DOHH2 (cell line): ENCODE measurements at regions not wholly inside any gene's neighbourhood (a gene's known extent, or its start where the extent isn't known, plus 50 kb on each side); places are given as distances from the start of the nearest gene placed in this dataset.

Source experiments
- H3F3A ChIP-seq: fragments of 200-600 bp; sonication (generic), shearing (Covaris generic); 2 replicates; pipeline ENCODE4 v1.6.0; 2016; ENCODE audit warnings: antibody characterized with exemption, mild to moderate bottlenecking; ENCODE audit not compliant: control insufficient read depth, insufficient read depth
- H3K27ac ChIP-seq: fragments of 200-600 bp; sonication (generic); 2 replicates; pipeline ENCODE4 v1.5.1; 2014; ENCODE audit warnings: low read depth, mild to moderate bottlenecking, low read length, moderate library complexity
- H3K27me3 ChIP-seq: fragments of 200-600 bp; sonication (generic); 2 replicates; pipeline ENCODE4 v1.6.1; 2014; ENCODE audit warnings: mild to moderate bottlenecking, low read length, mixed read lengths; ENCODE audit not compliant: control insufficient read depth
- H3K36me3 ChIP-seq: fragments of 200-600 bp; sonication (generic); 2 replicates; pipeline ENCODE4 v1.6.1; 2014; ENCODE audit warnings: mild to moderate bottlenecking, low read length, moderate library complexity, mixed read lengths; ENCODE audit not compliant: control insufficient read depth
- H3K4me1 ChIP-seq: fragments of 200-600 bp; sonication (generic); 2 replicates; pipeline ENCODE4 v1.6.1; 2014; ENCODE audit warnings: mild to moderate bottlenecking, low read length, mixed read lengths; ENCODE audit not compliant: control insufficient read depth
- H3K4me2 ChIP-seq: fragments of 200-600 bp; sonication (generic); 2 replicates; pipeline ENCODE4 v1.6.0; 2014; ENCODE audit warnings: mild to moderate bottlenecking, low read length, moderate library complexity
- H3K4me3 ChIP-seq: fragments of 200-600 bp; sonication (generic); 2 replicates; pipeline ENCODE4 v1.5.1; 2014; ENCODE audit warnings: mild to moderate bottlenecking, low read length, mixed read lengths
- H3K79me2 ChIP-seq: fragments of 200-600 bp; sonication (generic); 2 replicates; pipeline ENCODE4 v1.6.1; 2014; ENCODE audit warnings: mild to moderate bottlenecking, low read length, mixed read lengths; ENCODE audit not compliant: control insufficient read depth
- H3K9me2 ChIP-seq: fragments of 200-600 bp; sonication (generic); replicated peaks from 2 replicates; pipeline ENCODE4 v1.6.1; 2014; ENCODE audit warnings: mild to moderate bottlenecking, low read length, mixed read lengths; ENCODE audit not compliant: control insufficient read depth
- H3K9me3 ChIP-seq: fragments of 200-600 bp; sonication (generic); 2 replicates; pipeline ENCODE4 v1.6.1; 2014; ENCODE audit warnings: antibody characterized with exemption, low read length, mixed read lengths; ENCODE audit not compliant: control insufficient read depth, insufficient read depth
- H4K20me1 ChIP-seq: fragments of 200-600 bp; sonication (generic); 2 replicates; pipeline ENCODE4 v1.6.0; 2014; ENCODE audit warnings: low read depth, mild to moderate bottlenecking, antibody characterized with exemption, low read length, moderate library complexity; ENCODE audit not compliant: control insufficient read depth, insufficient read depth
- EZH2phosphoT487 ChIP-seq: fragments of 200-600 bp; sonication (generic); IDR thresholded peaks from 2 replicates; pipeline ENCODE4 v1.6.1; 2017; ENCODE audit warnings: borderline replicate concordance, mild to moderate bottlenecking, antibody characterized with exemption, low read length, moderate library complexity, mixed read lengths
- TF ChIP-seq, protein P1 (sequence below): fragments of 200-600 bp; sonication (generic); IDR thresholded peaks from one replicate; pipeline ENCODE4 v1.5.1; 2014; ENCODE audit warnings: antibody characterized with exemption, mild to moderate bottlenecking, low read depth, low read length; ENCODE audit not compliant: poor library complexity, severe bottlenecking

DNA sequence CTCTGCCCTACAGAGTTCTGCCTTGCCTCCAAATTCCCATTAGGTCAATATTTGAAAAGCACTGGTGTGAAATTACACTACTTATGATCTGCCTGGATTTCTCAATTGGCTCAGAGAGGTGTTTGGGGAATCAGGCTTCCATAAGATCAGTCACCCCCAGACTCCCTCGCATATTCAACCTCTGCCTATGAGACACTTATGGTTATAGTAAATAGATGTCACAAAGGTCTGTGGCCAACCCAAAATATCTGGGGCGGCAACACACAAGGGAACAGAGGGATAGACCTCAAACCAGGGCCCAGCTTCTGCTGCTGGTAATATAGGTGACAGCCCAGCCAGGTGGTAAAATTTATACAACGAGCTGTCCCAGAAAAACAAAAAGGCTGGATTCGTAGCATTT, 376.7 kb upstream of the ZMIZ1 start:
- Histone ChIP-seq H3K4me2 (no peak overlapping the region), H3K36me3 (no peaks in the 10 kb centered on the region), H3K79me2 (no peaks in the 10 kb centered on the region), H3K9me3 (no peaks in the 10 kb centered on the region), H3K4me1 (no peaks in the 10 kb centered on the region), H3K27me3 (no peaks in the 10 kb centered on the region), H4K20me1 (no peaks in the 10 kb centered on the region), H3K9me2 (no peaks in the 10 kb centered on the region), H3F3A (no peaks in the 10 kb centered on the region), H3K4me3 (no peak overlapping the region), H3K27ac (no peak overlapping the region)
- TF ChIP-seq EZH2phosphoT487: no peak
- TF ChIP-seq, protein P1, sequence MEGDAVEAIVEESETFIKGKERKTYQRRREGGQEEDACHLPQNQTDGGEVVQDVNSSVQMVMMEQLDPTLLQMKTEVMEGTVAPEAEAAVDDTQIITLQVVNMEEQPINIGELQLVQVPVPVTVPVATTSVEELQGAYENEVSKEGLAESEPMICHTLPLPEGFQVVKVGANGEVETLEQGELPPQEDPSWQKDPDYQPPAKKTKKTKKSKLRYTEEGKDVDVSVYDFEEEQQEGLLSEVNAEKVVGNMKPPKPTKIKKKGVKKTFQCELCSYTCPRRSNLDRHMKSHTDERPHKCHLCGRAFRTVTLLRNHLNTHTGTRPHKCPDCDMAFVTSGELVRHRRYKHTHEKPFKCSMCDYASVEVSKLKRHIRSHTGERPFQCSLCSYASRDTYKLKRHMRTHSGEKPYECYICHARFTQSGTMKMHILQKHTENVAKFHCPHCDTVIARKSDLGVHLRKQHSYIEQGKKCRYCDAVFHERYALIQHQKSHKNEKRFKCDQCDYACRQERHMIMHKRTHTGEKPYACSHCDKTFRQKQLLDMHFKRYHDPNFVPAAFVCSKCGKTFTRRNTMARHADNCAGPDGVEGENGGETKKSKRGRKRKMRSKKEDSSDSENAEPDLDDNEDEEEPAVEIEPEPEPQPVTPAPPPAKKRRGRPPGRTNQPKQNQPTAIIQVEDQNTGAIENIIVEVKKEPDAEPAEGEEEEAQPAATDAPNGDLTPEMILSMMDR: no peak

DNA sequence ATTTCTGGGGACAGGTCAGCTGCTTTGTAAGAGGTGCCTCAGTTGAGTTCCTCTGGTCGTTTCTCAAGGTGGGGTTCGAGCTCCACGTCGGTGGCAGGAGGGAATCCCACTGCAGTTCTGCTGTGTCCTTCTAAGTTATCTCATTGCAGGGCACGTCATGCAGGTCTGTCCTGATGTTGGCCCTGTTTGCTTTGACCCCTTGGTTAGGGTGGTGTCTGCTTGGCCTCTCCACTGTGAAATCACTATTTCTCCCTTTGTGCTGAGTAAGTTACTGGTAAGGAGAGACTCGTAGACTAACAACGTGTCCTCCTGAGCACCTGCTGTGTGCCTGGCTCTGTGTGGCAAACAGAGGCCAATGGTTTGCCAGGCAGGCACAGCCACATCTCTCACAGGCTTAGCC, 372.9 kb upstream of the ZMIZ1 start:
- Histone ChIP-seq H3K79me2 (no peaks in the 10 kb centered on the region), H3K4me2 (no peak overlapping the region), H3K4me3 (no peak overlapping the region), H3K27me3 (peaks cover 4% of the 10 kb centered on the region; the same call in 1 of the 2 replicates), H3K9me3 (no peaks in the 10 kb centered on the region), H3K27ac (no peak overlapping the region), H3F3A (no peaks in the 10 kb centered on the region), H3K9me2 (no peaks in the 10 kb centered on the region), H3K36me3 (no peaks in the 10 kb centered on the region), H4K20me1 (no peaks in the 10 kb centered on the region), H3K4me1 (no peaks in the 10 kb centered on the region)
- TF ChIP-seq, protein P1: no peak
- no peak for TF ChIP-seq EZH2phosphoT487

DNA sequence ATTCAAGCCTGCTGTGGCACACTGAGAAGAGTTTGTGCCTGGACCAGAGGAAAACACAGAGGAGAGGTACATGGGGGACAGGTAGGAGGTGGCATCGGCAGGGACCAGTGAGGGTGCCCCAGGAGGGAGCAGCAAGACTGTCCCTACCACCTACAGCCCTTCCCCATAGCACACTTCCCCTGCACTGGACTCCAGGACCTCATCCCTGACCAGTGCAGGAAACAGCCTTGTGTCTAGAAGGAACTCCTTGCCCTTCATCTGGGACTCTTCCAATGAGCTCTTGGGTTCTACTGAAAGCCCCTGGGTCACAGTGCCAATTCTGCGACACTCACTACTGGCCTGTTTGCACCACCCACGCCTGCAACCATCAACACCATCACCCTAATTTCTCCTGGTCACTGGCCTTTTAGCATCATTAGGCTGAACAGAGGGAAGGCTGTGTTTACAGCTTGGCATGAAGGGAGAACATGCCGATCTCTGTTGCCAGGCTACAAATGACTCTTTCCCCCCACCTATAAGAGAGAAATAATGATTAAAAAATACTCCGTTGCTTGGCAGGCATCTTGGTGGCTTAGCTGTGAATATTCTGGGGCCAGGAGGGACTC, 371.9 kb upstream of the ZMIZ1 start:
- H3K27ac ChIP-seq: no peak overlapping the region
- H3K9me3 ChIP-seq: no peaks in the 10 kb centered on the region
- H3F3A ChIP-seq: no peaks in the 10 kb centered on the region
- no peak overlapping the region for H3K4me2 ChIP-seq
- TF ChIP-seq EZH2phosphoT487: no peak
- TF ChIP-seq, protein P1: no peak
- no peaks in the 10 kb centered on the region for H3K9me2 ChIP-seq
- no peak overlapping the region for H3K4me3 ChIP-seq
- H3K36me3 ChIP-seq: no peaks in the 10 kb centered on the region
- peaks cover 12% of the 10 kb centered on the region; the same call in 1 of the 2 replicates for H3K27me3 ChIP-seq
- no peaks in the 10 kb centered on the region for H3K79me2 ChIP-seq
- H4K20me1 ChIP-seq: no peaks in the 10 kb centered on the region
- H3K4me1 ChIP-seq: no peaks in the 10 kb centered on the region
